Activated CD4-positive, CD25-positive, alpha-beta regulatory T cell (primary cell): ENCODE measurements at regions not wholly inside any gene's neighbourhood (a gene's known extent, or its start where the extent isn't known, plus 50 kb on each side); places are given as distances from the start of the nearest gene placed in this dataset.
A peak's percentile ranks its signal among the peaks of the same experiment; 100 is the strongest.
"Not testable (repeated sequence)": the region's sequence is repeated elsewhere in the genome, so short reads cannot be mapped to it uniquely, and the experiment has no call there.

Experiments
- DNase-seq, 4 experiments: peaks; one replicate each; lab custom pipeline; 2025; lab: John Stamatoyannopoulos, UW

DNA sequence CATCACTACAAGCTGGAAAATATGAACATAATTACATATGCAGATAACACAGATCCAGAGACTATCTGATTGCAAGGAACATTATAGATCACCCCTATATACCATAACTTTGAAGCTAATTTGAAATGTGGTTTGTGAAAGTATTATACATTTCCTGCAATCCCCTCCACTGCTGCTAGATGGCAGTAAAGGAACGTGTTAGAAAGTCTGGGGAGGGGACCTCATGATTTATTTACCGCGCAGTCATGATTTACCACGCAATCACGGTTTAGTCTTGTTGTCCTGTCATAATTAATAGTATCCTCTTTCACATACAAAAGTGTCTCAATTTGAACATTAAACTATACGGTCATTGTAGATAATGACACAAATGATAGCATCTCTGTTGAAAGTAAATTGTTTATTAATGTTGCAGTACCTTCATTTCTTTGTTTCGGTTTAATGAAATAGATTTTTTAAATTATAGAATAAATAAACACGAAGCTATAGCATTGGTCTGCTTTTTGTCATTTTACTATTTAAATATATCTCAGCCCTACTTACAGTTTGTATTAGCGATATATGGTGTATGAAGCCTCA lies 145.3 kb upstream of the PRSS1 start:
- DNase-seq, result peak in 3 of 4 experiments; percentile 4 to 27 (median 7)

DNA sequence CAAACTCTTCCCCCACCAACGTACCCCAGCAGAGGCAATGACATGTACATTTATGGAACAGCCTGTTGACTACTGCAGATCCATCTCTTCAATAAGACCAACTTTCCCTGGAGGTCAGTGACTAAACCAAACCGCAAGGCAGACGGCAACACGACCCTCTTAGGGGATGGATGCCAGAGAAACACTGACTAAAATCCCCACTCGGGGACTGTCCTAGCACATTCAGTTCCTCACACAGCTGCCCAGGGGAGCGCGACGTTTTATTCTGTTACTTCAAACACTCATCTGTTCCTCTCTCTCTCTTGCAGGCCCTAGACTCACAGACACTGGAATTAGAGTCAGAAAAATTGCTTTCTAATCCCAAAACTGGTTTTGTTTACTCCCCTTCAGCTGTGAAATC lies 146.5 kb upstream of the PRSS1 start:
- no peak for DNase-seq

DNA sequence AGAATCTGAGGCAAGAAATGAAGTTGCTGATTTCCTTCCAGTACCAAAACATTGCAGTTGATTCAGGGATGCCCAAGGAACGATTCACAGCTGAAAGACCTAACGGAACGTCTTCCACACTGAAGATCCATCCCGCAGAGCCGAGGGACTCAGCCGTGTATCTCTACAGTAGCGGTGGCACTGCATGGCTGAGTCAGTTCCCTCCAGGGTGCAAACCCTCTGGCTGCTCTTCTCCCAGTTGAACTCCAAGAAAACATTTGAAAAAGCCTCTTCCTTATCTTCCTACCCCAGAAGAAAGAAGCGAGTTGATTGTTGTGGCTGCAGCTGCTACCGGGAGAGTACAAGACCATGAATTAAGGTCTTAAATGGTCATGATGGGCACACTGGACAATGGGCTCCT lies 147.1 kb upstream of the PRSS1 start:
- DNase-seq, result no peak

DNA sequence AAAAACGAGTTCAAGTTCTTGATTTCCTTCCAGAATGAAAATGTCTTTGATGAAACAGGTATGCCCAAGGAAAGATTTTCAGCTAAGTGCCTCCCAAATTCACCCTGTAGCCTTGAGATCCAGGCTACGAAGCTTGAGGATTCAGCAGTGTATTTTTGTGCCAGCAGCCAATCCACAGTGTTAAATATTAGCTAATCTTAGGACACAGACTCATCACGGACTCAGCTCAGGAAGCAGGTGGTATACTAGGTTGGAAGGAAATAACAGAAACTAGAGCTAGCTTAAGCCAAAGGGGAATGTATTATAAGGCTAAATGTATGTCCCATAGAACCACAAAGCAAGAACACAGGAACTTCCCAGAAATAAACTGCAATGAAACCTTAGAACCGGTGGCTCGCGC lies 151.0 kb upstream of the PRSS1 start:
- no peak for DNase-seq

DNA sequence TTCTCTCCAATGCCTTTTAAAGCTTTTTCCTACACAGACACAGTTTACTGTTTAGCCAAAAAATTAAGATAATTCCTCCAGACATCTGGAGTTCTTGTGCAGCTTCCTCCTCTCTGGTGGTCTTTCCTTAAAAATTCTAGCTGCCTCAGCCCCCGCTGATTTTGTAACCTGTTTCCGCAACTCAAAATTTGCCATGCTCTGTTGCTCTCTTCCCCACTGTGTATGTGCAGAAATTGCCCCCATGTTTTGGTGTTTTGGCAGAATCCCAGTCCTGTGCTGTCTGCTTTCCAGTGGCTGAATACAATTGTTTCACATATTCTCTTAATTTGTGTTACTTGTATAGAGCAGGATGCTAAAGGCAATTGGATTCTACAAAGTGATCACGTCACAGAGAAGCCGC lies 151.7 kb upstream of the PRSS1 start:
- DNase-seq, result no peak

DNA sequence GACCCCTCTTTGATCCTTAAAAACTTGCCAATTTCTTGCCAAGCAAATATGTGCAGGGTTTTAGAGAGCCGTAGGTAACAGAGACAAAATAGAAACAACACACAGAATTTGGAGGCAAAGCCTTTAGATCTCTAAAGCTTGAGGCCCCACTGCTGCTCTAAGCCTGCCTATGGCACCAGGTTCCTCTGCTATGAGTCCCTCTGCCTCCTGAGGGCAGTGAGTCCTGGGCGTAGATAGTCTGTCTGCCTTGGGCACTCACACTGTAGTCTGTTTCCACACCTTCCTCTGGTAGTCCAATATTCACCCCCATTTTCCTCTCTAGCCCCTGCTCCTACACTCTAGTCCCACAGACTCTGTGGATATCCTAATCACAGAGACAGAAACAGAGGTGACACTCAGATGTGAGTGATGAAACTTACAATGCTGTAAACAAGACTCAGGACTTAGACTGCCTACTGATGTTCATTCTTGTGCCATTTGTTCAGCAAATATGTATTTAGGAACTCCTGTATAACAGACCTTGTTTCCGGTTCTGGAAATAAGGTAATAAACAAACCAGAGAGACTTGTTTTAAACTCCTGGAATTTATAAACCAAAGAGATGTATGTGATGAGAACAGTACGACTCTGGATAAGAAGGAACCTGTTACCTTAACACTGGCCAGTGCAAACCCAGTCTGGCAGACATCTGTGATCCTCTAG lies 153.3 kb upstream of the PRSS1 start:
- no peak for DNase-seq

DNA sequence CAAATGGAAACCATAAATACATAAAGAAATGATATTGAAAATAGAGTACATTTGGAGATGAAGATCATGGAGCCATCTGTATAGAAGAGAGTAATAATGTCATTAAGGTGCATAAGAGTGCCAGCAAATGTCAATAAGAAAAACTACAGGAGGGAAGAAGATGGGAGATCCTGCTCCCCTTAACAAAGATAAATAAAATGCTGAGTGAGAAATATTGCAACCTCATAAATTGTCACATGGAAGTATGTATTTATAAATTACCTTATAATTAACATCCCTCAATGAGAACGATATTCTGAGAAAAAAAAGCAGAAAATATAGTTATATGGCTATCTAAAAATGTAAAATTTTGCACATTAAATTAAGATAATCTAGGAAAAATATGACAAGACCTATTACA lies 155.2 kb upstream of the PRSS1 start:
- no peak for DNase-seq

DNA sequence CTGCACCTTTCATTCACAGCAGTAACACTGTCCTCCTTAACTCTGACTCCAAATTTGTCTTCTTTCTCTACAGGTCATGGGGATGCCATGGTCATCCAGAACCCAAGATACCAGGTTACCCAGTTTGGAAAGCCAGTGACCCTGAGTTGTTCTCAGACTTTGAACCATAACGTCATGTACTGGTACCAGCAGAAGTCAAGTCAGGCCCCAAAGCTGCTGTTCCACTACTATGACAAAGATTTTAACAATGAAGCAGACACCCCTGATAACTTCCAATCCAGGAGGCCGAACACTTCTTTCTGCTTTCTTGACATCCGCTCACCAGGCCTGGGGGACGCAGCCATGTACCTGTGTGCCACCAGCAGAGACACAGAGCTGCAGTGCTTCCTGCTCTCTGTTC lies 156.2 kb upstream of the PRSS1 start:
- no peak for DNase-seq

DNA sequence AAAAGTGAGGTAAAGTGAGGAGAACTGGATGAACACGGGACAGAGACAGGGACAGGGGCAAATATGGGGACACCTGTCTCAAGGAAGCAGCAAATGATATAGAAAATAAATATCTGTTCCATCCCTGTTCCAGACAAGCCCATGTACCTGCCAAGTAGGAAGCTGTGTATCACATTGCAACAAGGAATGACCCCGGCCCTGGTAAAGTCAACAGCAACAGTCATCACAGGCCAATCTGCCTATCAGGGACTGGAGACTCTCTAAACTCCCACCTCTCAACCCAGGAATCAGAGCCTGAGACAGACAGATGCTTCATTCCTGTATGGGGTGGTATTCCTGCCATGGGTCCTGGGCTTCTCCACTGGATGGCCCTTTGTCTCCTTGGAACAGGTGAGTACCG lies 156.6 kb upstream of the PRSS1 start:
- no peak for DNase-seq

DNA sequence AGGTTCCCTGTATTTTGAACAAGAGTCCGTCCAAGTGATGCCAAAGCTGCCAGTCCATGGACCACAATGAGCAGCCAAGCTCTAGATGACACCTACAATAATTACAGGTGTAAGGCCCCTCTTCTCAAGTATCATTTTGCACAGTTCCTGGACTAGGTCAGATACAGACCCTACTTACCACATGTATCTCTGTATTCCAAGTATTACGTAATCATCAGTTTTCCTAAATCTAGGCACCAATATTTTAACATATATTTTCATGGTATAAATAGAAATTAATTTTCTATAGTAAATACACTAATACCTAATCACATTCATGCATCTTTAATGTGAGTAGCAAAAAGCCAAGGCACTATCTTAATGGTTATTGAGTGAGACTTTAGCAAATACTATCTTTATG lies 157.0 kb upstream of the PRSS1 start:
- DNase-seq, result no peak

DNA sequence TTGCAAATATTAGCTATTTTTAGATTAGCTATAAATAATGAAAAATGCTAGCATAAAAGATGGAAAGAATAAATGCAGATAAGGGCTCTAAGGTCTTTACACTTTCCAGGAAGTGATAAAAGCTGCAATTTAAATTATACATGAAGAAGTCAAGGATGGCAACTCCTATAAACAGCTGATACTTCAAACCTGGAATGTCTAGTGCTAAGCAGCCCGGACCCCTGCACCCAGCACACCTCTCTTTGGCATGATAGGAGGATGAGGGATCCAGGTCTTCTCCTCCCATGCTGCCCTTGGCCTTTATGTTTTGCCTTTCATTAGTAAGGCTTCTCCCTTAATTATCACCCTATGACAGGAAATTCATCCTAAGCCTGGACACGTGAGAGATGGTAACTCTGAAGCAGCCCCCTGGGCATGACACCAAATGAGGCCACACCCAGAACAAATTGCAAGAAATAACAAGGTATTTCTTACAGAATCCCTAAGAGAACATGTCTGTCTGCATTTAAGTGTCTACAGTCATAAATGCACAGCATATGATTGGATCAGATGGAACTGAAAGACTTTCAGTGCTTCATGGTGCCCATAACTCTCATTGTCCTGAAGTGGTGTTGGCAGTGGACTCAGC lies 158.3 kb upstream of the PRSS1 start:
- no peak for DNase-seq

DNA sequence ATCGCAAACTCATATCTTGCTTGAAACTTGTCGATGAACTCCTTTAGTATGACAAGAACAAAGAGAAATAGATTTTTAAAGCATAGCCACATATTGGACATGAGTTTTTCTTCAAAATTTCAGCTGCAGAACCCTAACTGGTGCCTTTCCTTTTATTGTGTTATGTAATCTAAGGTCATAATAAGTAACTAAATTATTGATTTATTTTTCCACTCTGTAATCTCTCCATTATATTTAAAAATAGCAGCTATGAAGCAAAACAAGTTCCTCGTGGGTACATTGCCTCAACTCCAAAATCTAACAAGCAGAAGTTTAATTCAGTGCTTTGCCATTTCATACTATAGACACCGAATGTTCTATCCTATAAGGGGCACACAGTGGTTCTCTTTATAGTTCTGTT lies 159.2 kb upstream of the PRSS1 start:
- no peak for DNase-seq

DNA sequence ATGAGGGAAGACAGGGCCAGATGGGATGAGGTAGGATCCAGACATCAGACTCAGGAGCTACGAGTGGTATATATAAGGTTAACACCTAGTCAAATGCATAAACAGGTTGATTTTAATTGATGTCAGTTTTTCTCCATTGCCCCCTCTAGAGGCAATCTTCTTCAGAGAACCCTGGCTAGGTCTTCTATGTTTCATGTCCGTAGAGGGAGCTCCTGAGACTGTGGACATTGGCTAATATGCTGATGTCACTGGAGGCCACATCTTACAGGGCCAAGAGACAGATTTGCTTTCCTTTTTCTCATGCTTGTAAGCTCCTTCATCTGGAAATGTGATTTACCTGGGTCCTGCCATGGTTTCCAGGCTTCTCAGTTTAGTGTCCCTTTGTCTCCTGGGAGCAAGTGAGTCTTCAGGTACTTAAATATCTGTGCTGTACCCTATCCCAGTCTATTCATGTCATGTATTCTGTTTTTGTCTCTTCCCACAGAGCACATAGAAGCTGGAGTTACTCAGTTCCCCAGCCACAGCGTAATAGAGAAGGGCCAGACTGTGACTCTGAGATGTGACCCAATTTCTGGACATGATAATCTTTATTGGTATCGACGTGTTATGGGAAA lies 161.6 kb upstream of the PRSS1 start:
- no peak for DNase-seq

DNA sequence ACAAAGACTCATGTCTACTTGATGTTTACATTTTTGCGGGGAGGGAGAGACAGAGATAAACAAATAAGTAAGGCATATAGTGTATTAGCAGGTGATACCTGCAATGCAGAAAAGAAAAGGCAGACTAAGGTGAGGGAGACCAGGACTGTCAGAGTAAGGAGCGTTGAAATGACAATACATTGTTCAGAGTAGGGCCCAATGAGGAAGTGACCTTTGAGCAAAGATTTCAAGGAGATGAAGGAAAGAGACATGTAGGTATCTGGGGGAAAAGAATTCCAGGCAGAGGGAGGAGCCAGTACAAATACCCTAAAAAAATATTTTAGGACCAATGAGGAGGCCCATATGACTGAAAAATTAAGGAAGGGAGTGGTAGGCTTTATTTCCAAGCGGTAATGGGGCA lies 162.7 kb upstream of the PRSS1 start:
- DNase-seq, result no peak

DNA sequence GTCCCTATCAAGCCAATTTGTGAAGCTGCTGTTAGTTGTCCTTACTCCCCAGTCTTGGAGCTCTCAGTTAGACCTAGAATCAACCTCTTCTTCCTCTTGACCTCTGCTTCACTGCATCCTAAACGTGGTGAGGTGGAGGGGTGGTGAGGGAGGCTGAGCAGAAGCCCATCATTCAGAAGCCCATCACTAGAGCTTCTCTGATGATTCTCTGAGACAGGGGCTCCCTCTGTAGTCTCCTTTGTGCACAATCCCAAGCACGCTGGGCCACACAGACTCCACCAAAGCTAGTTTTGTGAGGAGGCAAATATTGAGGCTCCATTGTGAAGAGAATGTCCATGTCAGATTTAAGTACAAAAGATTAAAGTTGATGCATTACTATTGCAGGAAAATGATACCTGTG lies 163.8 kb upstream of the PRSS1 start:
- DNase-seq, result no peak

DNA sequence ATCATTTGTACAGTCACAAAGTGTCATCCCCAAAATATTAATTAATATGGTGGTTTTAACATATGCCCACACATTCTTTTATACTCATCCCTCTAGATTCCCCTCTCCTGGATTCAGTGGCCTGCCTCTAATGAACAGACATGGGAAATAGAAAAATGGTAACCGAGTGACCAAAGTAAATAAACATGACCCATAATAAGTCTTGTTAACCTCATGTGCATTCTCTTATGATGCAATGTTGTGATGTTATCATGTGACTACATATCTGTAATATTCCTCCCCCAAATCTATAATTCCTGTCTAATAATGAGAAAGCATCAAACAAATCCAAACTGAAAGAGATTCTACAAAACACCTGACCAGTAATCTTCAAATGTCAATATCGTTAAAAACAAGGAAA lies 164.5 kb upstream of the PRSS1 start:
- no peak for DNase-seq

DNA sequence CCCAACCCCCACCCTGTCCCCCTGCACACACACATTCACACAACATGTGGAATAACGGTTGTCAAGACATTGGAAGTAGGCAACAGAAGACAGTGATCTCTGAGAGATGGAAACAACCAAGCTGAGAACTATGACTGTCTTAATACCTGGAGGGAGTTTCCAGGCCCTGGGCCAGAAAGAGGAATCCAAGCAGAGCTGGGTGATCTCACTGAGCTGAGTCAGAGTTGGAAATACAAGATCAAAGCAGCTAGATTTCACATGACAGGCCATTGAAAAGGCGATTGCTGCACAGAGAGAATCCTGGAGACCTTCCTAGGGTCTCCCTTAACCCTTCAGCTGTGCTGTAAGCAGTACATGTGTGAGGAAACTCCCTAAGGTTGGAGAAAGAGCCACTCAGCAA lies 165.8 kb upstream of the PRSS1 start:
- no peak for DNase-seq

DNA sequence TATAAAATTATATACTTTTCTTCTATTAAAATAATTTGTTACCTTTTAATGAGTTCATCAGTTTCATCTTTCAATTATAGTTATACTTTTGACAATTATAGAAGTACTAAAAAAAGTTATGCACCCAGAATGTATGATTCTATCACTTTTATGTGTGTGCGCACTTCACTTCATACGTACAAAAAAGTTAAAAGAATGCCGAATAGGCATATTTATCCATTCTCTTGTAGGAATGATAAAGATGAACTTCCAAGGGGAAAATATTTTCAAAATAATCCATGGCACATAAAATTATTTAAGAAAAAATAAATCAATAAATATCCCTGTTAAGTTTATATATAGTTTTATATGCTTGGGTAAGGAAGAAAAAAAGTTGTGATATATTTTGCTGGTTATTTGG lies 166.9 kb upstream of the PRSS1 start:
- DNase-seq, result no peak

DNA sequence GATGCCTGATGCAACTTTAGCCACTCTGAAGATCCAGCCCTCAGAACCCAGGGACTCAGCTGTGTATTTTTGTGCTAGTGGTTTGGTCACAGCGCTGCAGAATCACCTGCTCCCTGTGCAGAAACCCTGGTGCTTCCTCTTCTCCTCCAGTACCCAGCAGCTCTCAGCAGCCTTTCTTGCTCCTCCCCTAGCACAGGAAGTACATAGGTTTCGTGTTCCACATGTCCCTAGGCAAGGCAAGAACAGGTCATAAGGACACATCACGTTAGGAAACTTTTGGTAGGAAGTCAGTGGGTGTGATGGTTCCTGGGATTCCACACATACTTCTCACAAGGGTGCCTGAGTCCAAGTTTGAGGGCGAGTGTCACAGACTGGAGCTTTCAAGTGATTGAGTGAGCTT lies 167.9 kb upstream of the PRSS1 start:
- no peak for DNase-seq

DNA sequence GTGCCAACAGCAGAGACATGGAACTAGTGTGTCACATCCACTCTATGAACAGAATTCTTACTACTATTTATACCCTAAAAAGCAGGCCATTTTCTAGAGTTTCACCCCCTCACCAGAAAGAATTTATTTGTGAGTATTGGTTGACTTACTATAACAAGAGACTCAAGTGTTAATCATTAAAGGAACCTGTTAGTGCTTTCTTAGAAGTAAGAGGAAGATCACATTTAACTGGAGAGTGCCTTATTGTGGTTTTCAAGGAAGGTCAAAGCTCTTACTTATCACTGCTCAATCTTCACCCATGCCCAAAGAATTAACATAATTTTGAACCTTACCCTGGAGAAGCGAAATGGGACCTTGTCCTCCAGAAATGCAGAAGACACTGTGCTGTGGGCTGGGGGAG lies 169.3 kb upstream of the PRSS1 start:
- no peak for DNase-seq

DNA sequence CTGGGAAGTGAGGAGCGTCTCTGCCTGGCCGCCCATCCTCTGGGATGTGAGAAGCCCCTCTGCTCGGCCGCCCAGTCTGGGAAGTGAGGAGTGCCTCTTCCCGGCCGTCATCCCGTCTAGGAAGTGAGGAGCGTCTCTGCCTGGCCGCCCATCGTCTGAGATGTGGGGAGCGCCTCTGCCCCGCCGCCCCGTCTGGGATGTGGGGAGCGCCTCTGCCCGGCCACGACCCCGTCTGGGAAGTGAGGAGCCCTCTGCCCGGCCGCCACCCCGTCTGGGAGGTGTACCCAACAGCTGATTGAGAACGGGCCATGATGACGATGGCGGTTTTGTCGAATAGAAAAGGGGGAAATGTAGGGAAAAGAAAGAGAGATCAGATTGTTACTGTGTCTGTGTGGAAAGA lies 173.9 kb upstream of the PRSS1 start:
- DNase-seq, result not testable (repeated sequence)

DNA sequence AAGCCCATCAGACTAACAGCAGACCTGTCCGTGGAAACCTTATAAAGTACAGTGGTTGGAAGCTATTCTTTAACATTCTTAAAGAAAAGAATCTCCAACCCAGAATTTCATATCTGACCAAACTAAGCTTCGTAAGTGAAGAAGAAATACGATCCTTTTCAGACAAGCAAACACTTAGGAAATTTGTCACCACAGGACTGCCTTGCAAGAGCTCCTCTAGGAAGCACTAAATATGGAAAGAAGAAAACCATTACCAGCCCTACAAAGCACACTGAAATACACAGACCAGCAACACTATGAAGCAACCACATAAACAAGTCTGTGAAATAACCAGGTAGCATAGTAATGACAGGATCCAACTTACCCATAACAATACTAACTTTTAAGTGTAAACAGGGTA lies 177.7 kb upstream of the PRSS1 start:
- DNase-seq, result no peak

DNA sequence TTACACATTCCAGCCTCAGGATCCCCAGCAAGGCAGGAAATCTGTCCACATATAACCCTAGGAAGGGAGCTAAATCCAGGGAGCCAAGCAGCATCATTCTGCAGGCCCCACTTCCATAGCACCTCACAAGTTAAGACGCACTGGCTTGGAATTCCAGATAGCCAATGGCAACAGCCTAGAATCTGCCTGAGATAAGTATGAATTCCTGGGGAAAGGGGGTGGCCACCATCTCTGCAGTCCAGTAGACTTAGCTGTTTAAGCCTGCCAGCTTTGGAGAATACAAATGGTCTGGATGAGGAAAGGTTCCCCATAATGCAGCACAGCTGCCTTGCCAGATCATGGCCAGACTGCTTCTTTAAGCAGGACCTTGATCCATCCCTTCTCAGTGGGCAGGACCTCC lies 179.4 kb upstream of the PRSS1 start:
- DNase-seq, result no peak
